NCI-H446 (cell line): ENCODE measurements at regions not wholly inside any gene's neighbourhood (a gene's known extent, or its start where the extent isn't known, plus 50 kb on each side); places are given as distances from the start of the nearest gene placed in this dataset.

Source experiments
- DNase-seq, 2 experiments: peaks; one replicate each; lab custom pipeline; 2025; lab: John Stamatoyannopoulos, UW

DNA sequence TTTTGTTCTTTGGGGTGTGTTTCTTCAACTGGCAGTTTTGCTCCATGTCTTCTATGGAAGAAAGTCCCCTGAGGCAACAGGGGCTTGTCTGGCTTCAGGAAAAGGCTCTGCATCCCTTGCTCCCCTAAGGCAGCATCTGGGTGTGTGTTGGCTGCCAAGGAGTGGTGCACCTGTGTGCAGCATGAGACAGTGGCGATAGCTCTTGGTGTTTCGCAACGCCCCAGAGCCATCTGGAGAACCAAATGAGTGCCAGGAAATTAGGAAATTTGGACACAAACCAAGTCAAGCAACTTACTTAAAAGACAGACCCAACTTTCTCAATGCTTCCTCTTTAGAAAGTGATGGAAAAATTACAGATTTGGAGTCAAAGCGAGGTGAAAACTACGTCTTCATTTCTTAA lies 1044.4 kb upstream of the CNTNAP5 start:
- peak; percentile 52 to 94 for DNase-seq

DNA sequence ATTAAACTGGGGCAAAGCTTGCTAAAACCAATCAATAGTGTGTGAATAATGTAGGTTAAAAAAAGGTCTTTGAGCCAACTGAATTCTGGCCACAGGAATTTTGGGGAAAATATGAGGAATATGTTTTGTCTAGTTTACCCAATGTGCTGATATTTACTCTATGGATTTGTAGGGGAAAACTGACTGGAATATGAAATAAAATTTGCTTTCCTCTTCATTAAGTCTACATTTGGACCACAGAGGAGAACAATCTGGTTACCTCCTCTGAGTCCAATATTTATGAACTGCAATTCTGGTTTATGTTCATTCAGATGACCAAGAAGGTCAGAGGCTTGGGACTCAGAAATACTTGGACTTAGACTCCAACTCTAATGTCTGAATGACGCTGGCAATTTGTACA lies 1042.2 kb upstream of the CNTNAP5 start:
- DNase-seq: no peak

DNA sequence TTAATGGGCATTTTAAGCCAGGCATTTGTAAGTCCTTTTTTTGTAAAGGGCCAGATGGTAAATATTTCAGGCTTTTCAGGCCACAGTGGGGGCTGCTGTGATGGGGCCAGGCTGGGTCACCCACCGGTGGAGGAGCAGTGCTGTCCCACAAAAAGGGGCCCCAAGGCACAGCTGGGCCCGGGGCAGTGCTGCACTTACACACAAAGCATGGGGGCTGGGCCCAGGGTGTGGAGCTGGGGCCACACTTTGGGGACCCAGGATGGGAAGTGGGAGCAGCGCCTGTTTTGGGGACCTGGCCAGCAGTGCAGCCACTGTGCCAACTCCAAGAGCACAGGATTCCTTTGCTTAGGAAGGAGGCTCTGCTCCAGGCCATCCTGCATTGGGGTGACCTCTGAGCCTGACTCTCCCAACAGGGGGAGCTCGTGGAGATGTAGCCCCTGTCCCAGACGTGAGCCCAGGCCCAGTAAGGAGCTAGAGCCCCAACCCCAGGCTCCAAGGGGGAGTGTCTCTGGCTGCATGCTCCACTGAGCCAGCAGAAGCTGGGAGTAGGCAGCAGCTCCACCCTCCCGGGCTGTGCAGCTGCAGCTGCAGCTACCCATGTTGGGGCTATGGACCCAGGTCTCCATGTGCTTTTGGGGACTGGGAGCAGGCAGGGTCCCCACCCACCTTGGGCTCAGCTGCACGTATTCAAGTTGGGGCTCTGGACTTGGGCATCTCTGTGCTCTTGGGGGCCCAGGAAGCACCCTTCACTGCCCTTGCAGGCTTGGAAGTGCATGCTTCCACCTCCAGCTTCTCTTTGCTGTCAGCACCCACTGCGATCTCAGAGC lies 1036.5 kb upstream of the CNTNAP5 start:
- DNase-seq: no peak

DNA sequence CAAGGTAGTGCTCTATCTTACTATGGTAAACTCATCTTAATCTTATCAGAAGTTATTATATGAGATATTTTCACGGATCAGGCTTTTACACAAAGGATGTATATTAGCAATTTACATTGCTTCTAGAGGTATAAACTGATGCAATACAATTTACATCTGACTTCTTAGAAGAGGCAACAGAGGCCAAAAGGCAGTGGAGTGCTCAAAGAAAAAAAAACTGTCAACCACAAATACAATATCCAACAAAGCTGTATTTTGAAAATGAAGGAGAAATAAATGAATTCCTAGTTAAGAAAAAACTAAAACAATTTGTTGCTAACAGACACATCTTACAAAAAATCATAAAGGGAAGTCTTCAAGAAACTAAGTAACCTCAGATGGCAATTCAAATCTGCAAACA lies 1031.5 kb upstream of the CNTNAP5 start:
- DNase-seq: no peak

DNA sequence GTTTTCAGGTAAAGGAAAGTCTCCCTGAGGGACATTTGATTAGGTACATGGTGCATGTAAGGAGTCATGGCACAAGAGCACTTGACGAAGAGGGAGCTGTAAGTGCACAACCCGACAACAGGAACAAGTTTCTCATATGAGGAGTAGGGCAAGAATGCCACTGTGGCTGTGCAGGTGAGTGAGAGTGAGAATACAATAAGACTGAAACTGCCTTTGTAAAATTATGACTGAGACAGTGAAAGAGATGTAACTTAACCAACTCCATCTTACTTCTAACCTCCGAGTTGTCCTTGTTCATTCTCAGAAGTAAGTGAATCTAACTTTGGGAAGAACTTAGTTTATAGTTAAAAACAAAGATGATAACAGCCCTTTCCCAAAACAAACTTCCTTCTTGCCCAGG lies 1025.8 kb upstream of the CNTNAP5 start:
- no peak for DNase-seq

DNA sequence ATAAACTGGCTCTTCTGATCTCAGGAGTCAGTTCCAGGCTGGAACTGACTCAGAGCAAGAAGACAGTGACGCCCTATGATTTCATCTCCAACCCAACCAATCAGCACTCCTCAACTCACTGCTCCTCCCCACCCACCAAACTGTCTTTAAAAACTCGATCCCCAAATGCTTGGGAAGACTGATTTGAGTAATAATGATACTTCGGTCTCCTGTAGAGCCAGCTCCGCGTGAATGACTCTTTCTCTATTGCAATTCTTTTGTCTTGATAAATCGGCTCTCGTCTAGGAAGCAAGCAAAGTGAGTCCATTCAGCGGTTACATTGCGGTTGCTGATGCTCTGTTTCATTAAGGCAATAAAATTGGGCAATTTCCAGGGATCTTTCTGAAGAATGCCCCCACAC lies 1025.3 kb upstream of the CNTNAP5 start:
- no peak for DNase-seq

DNA sequence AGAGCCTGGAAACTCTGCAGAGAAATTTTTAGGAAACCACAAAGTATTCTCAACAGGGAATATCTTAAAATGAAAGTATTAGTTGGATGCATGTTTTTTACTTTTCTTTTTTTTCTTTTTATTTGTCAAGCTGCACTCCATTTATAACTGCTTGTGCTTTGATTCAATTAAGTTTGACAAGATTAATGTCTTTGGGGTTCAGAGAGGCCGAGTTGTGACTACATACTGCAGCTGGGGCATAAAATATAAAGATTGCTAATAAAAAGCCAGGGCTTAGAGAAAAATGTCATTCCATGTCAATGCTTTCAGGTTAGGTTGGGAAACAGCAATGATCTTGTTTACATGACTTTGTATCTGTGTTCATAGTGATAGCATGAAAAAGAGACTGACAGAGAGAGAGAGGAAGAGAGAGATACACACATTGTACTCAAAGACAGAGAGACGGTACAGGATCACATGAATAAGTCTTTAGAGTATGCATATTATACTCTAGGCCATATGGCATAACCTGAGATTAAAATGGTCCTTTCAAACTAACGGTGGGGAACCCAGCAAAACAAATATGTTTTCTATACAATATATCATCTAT lies 1022.3 kb upstream of the CNTNAP5 start:
- no peak for DNase-seq

DNA sequence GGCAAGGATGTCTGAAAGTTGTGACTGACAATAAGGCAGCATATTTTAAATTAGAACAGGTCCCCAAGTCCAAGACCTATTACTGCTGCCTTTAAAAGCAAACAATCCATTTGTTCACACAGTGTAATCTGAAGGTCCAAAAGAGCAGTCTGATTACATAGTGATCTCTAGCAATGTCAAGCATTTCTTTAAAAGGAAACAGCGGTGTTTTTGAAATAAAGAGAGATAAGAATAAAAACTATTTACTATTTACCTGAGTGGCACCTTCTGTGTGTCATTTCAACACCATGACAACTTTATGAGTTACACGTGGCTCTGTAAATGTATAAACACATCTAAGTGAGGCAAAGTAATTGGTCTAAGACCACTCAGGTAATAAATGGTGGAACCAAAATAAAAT lies 1009.9 kb upstream of the CNTNAP5 start:
- no peak for DNase-seq

DNA sequence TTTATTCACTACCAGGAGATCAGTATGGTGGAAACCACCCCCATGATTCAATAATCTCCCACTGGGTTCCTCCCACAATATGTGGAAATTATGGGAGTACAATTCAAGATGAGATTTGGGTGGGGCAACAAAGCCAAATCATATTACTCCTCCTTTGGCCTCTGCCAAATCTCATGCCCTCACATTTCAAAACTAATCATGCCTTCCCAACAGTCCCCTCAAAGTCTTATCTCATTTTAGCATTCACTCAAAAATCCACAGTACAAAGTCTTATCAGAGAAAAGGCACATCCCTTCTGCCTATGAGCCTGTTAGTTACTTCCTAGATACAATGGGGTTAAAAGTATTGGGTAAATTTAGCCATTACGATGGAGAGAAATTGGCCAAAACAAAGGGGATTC lies 989.5 kb upstream of the CNTNAP5 start:
- no peak for DNase-seq

DNA sequence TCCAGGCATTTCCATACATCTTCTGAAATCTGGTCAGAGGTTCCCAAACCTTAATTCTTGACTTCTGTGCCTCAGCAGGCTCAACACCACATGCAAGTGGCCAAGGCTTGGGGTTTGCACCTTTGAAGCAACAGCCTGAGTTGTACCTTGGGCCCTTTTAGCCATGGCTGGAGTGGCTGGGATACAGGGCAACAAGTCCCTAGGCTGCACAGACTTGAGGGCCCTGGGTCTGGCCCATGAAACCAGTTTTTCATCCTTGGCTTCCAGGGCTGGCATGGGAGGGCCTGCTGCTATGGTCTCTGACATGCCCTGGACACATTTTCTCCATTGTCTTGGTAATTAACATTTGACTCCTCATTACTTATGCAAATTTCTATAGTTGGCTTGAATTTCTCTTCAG lies 988.8 kb upstream of the CNTNAP5 start:
- DNase-seq: no peak

DNA sequence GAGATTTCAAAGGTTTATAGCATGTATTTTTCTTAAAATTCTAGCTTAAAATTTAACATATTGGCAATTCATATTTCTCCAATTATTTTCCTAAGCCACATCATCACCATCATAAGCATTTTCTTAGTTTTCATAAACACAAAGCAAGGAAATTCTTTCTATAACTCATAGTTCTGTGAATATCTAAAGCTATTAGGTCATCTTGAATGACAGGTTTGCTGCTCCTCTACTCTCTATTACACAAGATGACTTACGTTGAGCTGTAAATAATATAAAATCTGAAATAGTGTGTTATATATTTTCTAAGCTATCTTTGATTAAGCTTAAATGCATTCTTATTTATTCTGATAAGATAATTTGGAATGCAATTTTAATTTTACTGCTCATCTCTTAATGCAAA lies 984.6 kb upstream of the CNTNAP5 start:
- no peak for DNase-seq

DNA sequence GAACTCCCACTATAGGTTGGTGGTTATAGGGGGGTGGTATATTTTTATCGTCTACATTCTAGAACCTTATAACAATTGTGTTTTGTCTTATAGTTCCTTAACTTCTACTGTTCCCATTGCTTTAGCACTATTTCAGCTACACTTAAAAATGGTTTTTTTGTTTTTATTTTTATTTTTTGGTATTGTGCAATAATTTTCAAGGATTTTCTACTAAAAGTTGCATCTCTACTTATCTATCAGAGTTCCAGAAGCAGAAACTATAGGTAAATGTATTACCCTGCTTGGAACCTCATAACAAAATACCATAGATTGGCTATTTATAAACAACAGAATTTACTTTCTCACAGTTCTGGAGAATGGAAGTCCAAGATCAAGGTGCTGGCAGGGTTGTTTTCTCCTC lies 981.6 kb upstream of the CNTNAP5 start:
- no peak for DNase-seq

DNA sequence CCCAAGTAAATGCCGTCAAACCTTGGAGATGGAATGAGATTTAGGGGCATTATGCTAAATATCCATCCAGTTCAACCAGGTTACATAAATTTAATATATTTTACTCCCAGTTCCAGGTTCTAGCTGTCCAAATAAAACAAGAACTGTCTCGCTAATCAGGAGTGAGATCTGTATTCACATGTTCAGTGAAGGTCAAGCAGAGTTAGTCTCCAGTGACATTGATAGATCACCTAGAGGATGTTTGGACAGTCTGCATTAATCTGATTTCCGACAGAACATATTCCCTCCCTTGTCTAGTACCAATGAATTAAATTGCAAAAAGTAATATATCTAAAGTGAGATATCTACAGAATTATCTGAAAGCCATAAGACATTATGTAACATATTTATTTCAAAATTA lies 979.4 kb upstream of the CNTNAP5 start:
- DNase-seq: no peak

DNA sequence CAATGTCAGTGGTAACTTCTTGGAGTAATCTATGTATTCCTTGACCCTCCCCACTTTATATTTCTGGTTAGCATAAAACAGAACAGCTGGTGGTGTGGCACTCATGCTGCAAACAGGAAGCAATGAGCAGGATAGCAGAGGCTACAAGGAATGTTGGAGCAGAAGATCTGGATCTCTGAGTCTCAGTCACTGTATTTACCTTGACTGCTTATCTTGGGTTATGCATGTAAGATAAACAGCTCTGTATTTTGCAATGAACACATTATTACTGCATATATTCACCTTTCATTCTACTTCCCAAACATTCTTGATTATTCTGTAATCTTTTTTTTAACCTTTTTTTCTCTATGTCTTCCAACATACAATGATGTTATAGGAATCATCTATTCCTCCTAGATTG lies 977.9 kb upstream of the CNTNAP5 start:
- no peak for DNase-seq

DNA sequence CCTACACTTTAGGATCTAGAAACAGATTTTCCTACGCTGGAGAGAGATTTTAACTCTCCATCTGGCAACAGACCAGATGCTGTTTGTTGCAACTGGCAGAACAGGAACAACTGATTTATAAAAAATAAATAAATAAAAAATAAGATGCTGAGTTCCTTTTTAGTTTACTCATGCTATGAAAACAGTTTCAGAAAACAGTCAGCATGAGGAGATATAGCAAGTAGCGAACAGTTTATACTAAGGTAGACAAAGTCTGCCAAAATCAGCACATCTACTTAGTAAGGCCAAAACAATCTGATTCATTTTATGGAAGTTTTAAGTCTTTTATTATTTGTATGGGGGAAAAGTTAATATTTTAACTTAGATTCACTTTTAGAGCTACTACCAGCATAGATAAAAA lies 974.0 kb upstream of the CNTNAP5 start:
- DNase-seq: no peak

DNA sequence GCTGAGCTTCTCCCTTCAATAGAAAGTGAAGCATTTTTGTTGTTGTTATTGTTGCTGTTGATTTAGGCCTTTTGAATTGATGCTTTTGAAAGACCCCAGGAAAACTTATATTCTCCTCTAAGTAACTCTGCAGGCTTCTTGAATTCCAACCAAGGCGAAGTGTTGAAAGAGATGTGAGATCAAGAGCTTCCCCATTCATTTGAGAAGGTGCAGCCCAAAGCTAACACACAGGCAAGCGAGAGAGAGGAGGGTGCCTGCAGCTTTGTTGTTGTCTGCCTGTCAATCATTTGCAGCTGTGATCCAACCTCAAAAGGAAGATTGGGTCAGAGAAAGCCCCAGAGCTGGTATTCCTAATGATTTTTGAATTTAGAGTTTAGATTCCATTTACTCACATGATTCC lies 963.6 kb upstream of the CNTNAP5 start:
- no peak for DNase-seq

DNA sequence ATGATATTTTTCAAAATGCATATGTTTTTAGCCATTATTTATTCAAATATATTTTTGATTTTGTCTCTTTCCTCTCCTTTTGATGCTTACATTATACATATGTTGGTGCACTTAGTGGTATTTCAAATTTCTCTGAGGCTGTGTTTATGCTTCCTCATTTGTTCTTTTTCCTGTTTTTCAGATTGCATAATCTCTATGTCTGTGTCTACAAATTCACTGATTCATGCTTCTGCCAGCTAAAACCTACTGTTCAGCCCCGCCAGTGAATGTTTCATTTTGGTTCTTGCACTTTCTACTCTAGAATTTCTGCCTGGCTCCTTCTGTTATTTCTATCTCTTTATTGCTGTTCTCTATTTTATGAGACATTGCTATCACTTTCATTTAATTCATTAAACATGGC lies 951.7 kb upstream of the CNTNAP5 start:
- no peak for DNase-seq

DNA sequence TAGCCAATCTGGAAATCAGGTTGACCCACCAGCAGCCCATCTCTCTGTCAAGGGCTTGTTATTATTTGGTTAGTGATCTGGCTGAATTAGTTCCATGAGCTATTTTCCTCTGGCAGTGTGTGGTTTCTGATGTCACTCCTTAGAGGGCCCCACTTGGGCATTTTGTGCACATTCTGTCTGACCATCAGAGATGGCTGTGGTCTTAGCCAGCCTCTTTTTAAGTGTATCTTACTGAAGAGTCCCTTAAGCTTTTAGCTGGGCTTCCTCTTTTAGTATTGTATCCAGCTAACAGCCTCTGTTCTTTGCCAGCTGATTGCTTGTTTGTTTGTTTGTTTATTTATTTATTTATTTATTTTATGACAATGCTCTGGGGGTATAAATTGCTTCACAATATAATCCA lies 951.1 kb upstream of the CNTNAP5 start:
- DNase-seq: peak in 1 of 2 experiments; percentile 46

DNA sequence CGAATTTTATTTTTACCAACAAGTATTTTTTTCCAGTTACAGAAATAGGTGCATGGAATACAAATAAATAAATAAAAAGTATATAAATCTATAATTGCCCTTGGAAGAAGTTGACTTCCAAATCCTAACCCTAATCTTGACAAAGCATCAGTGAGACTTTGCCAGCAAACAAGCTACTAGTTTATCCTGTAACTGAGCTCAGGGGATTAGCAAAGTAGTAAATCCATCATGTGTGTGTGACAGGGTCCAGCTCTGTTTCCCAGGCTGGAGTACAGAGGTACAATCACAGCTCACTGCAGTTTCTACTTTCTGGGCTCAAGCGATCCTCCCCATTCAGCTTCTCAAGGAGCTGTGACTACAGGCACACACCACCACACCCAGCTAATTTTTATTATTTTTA lies 948.0 kb upstream of the CNTNAP5 start:
- peak in 1 of 2 experiments; percentile 2 for DNase-seq

DNA sequence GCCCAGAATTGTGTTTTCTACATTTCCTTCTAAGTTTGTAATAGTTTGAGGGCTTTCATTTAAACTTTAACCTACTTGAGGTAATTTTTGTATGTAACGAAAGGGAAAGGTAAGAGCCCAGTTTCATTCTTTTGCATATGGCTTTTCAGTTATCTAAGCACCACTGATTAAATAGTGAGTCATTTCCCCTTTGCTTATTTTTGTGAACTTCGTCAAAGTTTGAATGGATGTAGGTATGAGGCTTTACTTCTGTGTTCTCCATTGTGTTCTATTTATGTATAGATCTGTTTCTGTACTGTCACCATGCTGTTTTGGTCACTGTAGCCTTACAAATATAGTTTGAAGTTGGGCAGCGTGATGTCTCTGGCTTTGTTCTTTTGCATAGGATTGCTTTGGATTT lies 944.8 kb upstream of the CNTNAP5 start:
- no peak for DNase-seq

DNA sequence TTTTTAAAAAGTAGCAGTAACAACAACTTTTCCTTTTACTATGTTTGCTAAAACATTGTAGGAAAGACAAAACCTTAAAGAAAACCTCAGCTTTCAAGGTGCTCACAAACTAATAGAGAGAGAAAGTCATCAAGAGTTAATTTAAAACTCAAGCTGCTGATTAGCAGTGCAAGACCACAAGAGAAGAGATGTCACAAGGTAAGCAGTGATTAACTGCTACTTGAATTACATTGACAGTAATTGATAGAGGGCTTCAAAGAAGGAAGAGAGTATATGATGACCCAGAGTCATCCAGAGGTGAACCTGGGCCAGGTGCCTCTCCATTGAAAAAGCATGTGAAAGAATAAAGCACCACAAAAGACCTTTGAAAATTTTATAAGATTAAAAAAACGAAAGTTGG lies 939.6 kb upstream of the CNTNAP5 start:
- no peak for DNase-seq

DNA sequence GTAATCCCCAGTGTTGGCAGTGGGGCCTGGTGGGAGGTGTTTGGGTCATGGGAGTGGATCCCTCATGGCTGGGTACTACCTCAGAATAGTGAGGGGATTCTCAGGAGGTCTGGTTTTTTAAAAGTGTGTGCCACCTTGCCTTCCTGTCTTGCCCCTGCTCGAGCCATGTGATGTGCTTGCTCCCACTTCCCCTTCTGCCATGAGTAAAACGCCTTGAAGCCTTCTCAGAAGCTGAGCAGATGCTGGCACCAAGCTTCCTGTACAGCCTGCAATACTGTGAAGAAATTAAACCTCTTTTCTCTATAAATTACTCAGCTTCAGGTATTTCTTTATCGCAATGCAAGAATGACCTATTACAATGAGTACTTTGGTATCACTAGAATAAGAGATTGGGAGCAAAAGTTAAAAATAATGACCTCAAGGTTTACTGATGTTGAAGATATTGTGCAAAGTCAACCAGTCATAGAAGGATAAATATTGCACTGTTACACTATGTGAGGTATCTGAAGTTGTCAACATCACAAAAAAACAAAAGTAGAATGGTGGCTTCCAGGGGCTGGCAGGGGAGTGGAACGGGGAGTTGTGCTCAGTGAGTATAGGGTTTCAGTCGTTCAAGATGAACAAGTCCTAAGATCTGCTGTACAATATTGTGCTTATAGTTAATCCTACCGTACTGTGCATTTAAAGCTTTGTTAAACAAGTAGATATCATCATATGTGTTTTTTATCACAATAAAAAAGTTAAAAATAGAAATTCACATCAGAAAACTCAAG lies 938.3 kb upstream of the CNTNAP5 start:
- no peak for DNase-seq

DNA sequence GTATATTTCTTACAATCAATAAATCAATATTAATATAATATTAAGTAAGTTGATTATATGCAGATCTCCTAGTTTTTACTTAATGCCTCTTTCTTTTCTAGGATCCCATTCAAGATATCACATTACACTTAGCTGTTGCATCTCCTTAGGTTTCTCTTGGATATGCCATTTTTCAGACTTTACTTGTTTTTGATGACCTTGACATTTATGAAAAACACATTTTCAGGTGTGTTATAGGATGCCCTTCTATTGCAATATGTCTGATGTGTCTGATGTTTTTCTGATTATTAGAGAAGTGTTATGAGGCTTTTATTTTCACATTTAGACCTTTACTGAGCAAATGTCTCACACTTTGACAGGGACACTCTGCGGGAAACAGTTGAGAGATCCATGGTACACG lies 933.6 kb upstream of the CNTNAP5 start:
- no peak for DNase-seq
